OCI-LY3 (cell line): ENCODE measurements at regions not wholly inside any gene's neighbourhood (a gene's known extent, or its start where the extent isn't known, plus 50 kb on each side); places are given as distances from the start of the nearest gene placed in this dataset.

Experiments
- H2AFZ ChIP-seq: fragments of 200-600, 300-600 bp; shearing (Covaris generic); 2 replicates; pipeline ENCODE4 v1.6.0; 2014; ENCODE audit warnings: antibody characterized with exemption, low read depth, low read length
- H3K27ac ChIP-seq: fragments of 200-600, 300-600 bp; sonication (generic); 2 replicates; pipeline ENCODE4 v1.5.1; 2014; ENCODE audit warnings: mild to moderate bottlenecking, low read length, moderate library complexity, mixed read lengths
- H3K27me3 ChIP-seq: fragments of 200-600, 300-600 bp; sonication (generic); 2 replicates; pipeline ENCODE4 v1.6.1; 2014; ENCODE audit warnings: low read depth, low read length, mixed read lengths
- H3K36me3 ChIP-seq: fragments of 200-600, 300-600 bp; sonication (generic); replicated peaks from 2 replicates; pipeline ENCODE3; 2014; ENCODE audit warnings: low read depth, low read length, mixed read lengths
- H3K4me1 ChIP-seq: fragments of 300-600, 200-600 bp; sonication (generic); 2 replicates; pipeline ENCODE4 v1.6.1; 2014; ENCODE audit warnings: low read length, mixed read lengths
- H3K4me2 ChIP-seq: fragments of 200-600, 300-600 bp; sonication (generic); 2 replicates; pipeline ENCODE4 v1.6.1; 2014; ENCODE audit warnings: low read length, mixed read lengths
- H3K4me3 ChIP-seq: fragments of 300-600, 200-600 bp; sonication (generic); 2 replicates; pipeline ENCODE4 v1.5.1; 2014; ENCODE audit warnings: antibody characterized with exemption, mild to moderate bottlenecking, low read length, moderate library complexity
- H3K79me2 ChIP-seq: fragments of 300-600, 200-600 bp; shearing (Covaris generic); 2 replicates; pipeline ENCODE4 v1.6.1; 2014; ENCODE audit warnings: mild to moderate bottlenecking, low read length, mixed read lengths
- H3K9ac ChIP-seq: fragments of 300-600, 200-600 bp; shearing (Covaris generic); 2 replicates; pipeline ENCODE4 v1.6.0; 2014; ENCODE audit warnings: mild to moderate bottlenecking, low read length, moderate library complexity
- H3K9me3 ChIP-seq: fragments of 200-600, 300-600 bp; shearing (Covaris generic); 2 replicates; pipeline ENCODE4 v1.6.1; 2014; ENCODE audit warnings: low read length, mixed read lengths; ENCODE audit not compliant: insufficient read depth
- H4K20me1 ChIP-seq: fragments of 200-600, 300-600 bp; sonication (generic); 2 replicates; pipeline ENCODE4 v1.6.1; 2016; ENCODE audit warnings: low read length, mixed read lengths; ENCODE audit not compliant: insufficient read depth
- CTCF ChIP-seq: fragments of 200-600, 300-600 bp; sonication (generic); IDR thresholded peaks from 2 replicates; pipeline ENCODE4 v1.5.1; 2014; ENCODE audit warnings: antibody characterized with exemption, low read length, low read depth
- EZH2phosphoT487 ChIP-seq: fragments of 200-600 bp; shearing (Covaris generic); IDR thresholded peaks from 2 replicates; pipeline ENCODE4 v1.6.1; 2018; ENCODE audit warnings: antibody characterized with exemption, mixed run types, low read depth

GRCh38 chr7:46654546-46655443 lies 733.7 kb upstream of the IGFBP3 start:
- Histone ChIP-seq H3K4me1 (peaks cover 44% of the 10 kb centered on the region), H3K9ac (no peak overlapping the region), H3K27me3 (no peaks in the 10 kb centered on the region), H3K36me3 (peaks cover 3% of the 10 kb centered on the region), H3K27ac (0 out of 2 replicates have a peak overlapping the region, but pooled peaks have one; percentile 89), H3K79me2 (no peaks in the 10 kb centered on the region), H3K9me3 (0 out of 2 replicates have a peak, but pooled peaks cover 2% of the 10 kb centered on the region), H3K4me3 (no peak overlapping the region), H4K20me1 (no peaks in the 10 kb centered on the region), H3K4me2 (no peak overlapping the region), H2AFZ (no peak overlapping the region)
- no peak for TF ChIP-seq EZH2phosphoT487
- no peak for TF ChIP-seq CTCF

- Histone ChIP-seq H3K4me3 (no peak overlapping the region), H2AFZ (no peak overlapping the region), H3K36me3 (peaks cover 3% of the 10 kb centered on the region), H3K9ac (no peak overlapping the region), H3K4me2 (peak overlapping the region; percentile 86; the same call in 1 of the 2 replicates), H3K79me2 (no peaks in the 10 kb centered on the region), H3K9me3 (no peaks in the 10 kb centered on the region), H3K27me3 (no peaks in the 10 kb centered on the region), H4K20me1 (no peaks in the 10 kb centered on the region), H3K4me1 (peaks cover 40% of the 10 kb centered on the region), H3K27ac (peak overlapping the region; percentile 89)
- TF ChIP-seq CTCF (no peak), EZH2phosphoT487 (no peak)
Observed at GRCh38 chr7:46653848-46654247, 732.8 kb upstream of the IGFBP3 start.

GRCh38 chr7:46652317-46652716 lies 731.2 kb upstream of the IGFBP3 start:
- peak overlapping the region; percentile 58 for H3K9ac ChIP-seq
- peak overlapping the region; percentile 59 for H3K4me3 ChIP-seq
- H4K20me1 ChIP-seq, result no peaks in the 10 kb centered on the region
- peak overlapping the region; percentile 86 for H3K4me2 ChIP-seq
- no peaks in the 10 kb centered on the region for H3K9me3 ChIP-seq
- peaks cover 3% of the 10 kb centered on the region for H3K36me3 ChIP-seq
- H3K27ac ChIP-seq, result peak overlapping the region; percentile 89
- H3K27me3 ChIP-seq, result no peaks in the 10 kb centered on the region
- no peaks in the 10 kb centered on the region for H3K79me2 ChIP-seq
- peaks cover 40% of the 10 kb centered on the region for H3K4me1 ChIP-seq
- no peak overlapping the region; the same call in 1 of the 2 replicates for H2AFZ ChIP-seq
- TF ChIP-seq CTCF (no peak), EZH2phosphoT487 (no peak)

GRCh38 chr7:46651561-46652088 lies 730.6 kb upstream of the IGFBP3 start:
- Histone ChIP-seq H3K36me3 (peaks cover 6% of the 10 kb centered on the region), H4K20me1 (no peaks in the 10 kb centered on the region), H3K9ac (peak overlapping the region; percentile 58), H3K9me3 (0 out of 2 replicates have a peak, but pooled peaks cover 2% of the 10 kb centered on the region), H3K4me3 (peak overlapping the region; percentile 59), H3K27ac (peak overlapping the region; percentile 89), H3K4me2 (peak overlapping the region; percentile 86), H3K4me1 (peaks cover 43% of the 10 kb centered on the region), H3K27me3 (no peaks in the 10 kb centered on the region), H3K79me2 (no peaks in the 10 kb centered on the region), H2AFZ (peak overlapping the region; percentile 64)
- TF ChIP-seq EZH2phosphoT487 (no peak), CTCF (no peak)
